GM10248 (cell line): ENCODE measurements at regions not wholly inside any gene's neighbourhood (a gene's known extent, or its start where the extent isn't known, plus 50 kb on each side); places are given as distances from the start of the nearest gene placed in this dataset.
"Not testable (repeated sequence)": the region's sequence is repeated elsewhere in the genome, so short reads cannot be mapped to it uniquely, and the experiment has no call there.

Source experiments
- CTCF ChIA-PET: fragments of 300-600 bp; sonication (Branson Sonifier 250); formaldehyde crosslinking; extraction: SDS; loops from one replicate; lab custom pipeline; 2021; ENCODE audit warnings: antibody characterized with exemption; lab: Yijun Ruan, JAX
- POLR2A ChIA-PET: fragments of 350-650 bp; sonication (Branson Sonifier 250); formaldehyde crosslinking; extraction: SDS; loops from one replicate; lab custom pipeline; 2020; ENCODE audit warnings: antibody characterized with exemption; lab: Yijun Ruan, JAX
- DNase-seq: peaks from one replicate; pipeline ENCODE4 v3.0.0; 2012; ENCODE audit errors: extremely low spot score
- CTCF ChIP-seq: IDR thresholded peaks from 2 replicates; pipeline ENCODE4 v1.5.1; 2012; ENCODE audit warnings: mild to moderate bottlenecking, low read depth; ENCODE audit errors: extremely low read depth, missing control alignments, control extremely low read depth

GRCh38 chr6:111944541-111944940, 71.3 kb upstream of the FYN start:
- ChIA-PET CTCF (interaction anchor here (1.0 to 1.6 kb wide), 2 partner anchors 14 to 181 kb away, joined by 3 to 5 read pairs; no protein-coding TSS in a partner anchor), POLR2A (no interaction called here)

GRCh38 chr6:111949546-111949945, 76.3 kb upstream of the FYN start:
- ChIA-PET CTCF (interaction anchor here (0.8 to 2.2 kb wide), 3 partner anchors 10 to 91 kb away, joined by 3 to 5 read pairs (median 3); no protein-coding TSS in a partner anchor), POLR2A (no interaction called here)
- no peak for DNase-seq
- no peak for TF ChIP-seq CTCF

More at GRCh38 chr6:111944541-111944940, 71.3 kb upstream of the FYN start:
- TF ChIP-seq CTCF: no peak
- no peak for DNase-seq

GRCh38 chr6:111949984-111950383, 76.7 kb upstream of the FYN start:
- POLR2A ChIA-PET, DNase-seq: not testable (repeated sequence)
- CTCF ChIA-PET: interaction anchor here (2.2 kb wide), 1 partner anchor 9 kb away, joined by 5 read pairs; no protein-coding TSS in a partner anchor

GRCh38 chr6:111950661-111951496, 77.6 kb upstream of the FYN start:
- ChIA-PET CTCF (interaction anchor here (2.2 kb wide), 1 partner anchor 8 kb away, joined by 5 read pairs; no protein-coding TSS in a partner anchor), POLR2A (no interaction called here)
- TF ChIP-seq CTCF: no peak
- no peak for DNase-seq

DNA sequence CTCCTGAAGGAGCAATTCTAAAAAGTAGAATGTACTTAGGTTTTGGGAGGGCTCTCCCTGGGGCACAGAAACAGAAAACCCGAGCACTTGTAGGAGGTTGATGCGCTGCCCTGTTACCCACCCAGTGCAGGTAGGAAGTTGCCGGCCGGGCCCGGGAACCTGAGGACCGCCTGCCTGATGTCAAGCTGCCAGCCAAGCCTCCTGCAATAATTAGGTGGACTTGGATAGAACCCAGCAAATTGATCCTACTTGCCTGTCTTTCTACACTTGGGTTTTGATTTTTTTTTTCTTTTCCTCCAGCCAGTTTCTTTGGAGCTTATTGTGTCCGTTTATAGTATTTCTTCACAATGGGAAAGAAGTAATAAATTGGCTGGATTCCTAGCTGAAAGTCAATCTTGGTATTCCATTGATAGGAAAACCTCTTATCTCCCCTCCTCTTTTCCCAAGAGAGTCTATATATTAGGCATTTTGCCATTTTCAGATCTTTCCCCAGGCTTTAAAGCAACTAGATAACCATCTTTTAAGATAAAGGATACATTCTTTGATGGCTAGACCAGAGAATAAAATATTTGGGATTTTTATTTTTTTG, 78.3 kb upstream of the FYN start:
- TF ChIP-seq CTCF: no peak
- POLR2A ChIA-PET: no interaction called here

GRCh38 chr6:111952274-111952673, 79.0 kb upstream of the FYN start:
- no peak for DNase-seq
- CTCF ChIA-PET: no interaction called here
- no peak for TF ChIP-seq CTCF
- POLR2A ChIA-PET: no interaction called here

More for the DNA sequence above, 78.3 kb upstream of the FYN start:
- CTCF ChIA-PET: no interaction called here
- no peak for DNase-seq
